ENCODE measurements at regions not wholly inside any gene's neighbourhood (a gene's known extent, or its start where the extent isn't known, plus 50 kb on each side); places are given as distances from the start of the nearest gene placed in this dataset.

GRCh38 chr2:144217853-144218633 lies 301.9 kb downstream of the ZEB2 start:
- ATAC-seq (ENCODE audit: insufficient number of reproducible peaks, low FRiP score, low read depth) (no peak), DNase-seq (ENCODE audit: low spot score) (no peak)
- TF ChIP-seq, protein P1, sequence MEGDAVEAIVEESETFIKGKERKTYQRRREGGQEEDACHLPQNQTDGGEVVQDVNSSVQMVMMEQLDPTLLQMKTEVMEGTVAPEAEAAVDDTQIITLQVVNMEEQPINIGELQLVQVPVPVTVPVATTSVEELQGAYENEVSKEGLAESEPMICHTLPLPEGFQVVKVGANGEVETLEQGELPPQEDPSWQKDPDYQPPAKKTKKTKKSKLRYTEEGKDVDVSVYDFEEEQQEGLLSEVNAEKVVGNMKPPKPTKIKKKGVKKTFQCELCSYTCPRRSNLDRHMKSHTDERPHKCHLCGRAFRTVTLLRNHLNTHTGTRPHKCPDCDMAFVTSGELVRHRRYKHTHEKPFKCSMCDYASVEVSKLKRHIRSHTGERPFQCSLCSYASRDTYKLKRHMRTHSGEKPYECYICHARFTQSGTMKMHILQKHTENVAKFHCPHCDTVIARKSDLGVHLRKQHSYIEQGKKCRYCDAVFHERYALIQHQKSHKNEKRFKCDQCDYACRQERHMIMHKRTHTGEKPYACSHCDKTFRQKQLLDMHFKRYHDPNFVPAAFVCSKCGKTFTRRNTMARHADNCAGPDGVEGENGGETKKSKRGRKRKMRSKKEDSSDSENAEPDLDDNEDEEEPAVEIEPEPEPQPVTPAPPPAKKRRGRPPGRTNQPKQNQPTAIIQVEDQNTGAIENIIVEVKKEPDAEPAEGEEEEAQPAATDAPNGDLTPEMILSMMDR (IDR thresholded peaks at IDR 0.05): no peak
- no peaks in the 10 kb centered on the region for H3K27me3 ChIP-seq (replicated peaks; ENCODE audit: insufficient read depth)
- H3K4me1 ChIP-seq (ENCODE audit: control insufficient read depth in 1 of 2, low read depth in 2 of 2): peaks cover 18% of the 10 kb centered on the region in 2 donors
- no peaks in the 10 kb centered on the region for H3K36me3 ChIP-seq
- H3K9me3 ChIP-seq: no peaks in the 10 kb centered on the region
- no peak overlapping the region for H3K4me3 ChIP-seq
- no peak overlapping the region for H3K27ac ChIP-seq

DNA sequence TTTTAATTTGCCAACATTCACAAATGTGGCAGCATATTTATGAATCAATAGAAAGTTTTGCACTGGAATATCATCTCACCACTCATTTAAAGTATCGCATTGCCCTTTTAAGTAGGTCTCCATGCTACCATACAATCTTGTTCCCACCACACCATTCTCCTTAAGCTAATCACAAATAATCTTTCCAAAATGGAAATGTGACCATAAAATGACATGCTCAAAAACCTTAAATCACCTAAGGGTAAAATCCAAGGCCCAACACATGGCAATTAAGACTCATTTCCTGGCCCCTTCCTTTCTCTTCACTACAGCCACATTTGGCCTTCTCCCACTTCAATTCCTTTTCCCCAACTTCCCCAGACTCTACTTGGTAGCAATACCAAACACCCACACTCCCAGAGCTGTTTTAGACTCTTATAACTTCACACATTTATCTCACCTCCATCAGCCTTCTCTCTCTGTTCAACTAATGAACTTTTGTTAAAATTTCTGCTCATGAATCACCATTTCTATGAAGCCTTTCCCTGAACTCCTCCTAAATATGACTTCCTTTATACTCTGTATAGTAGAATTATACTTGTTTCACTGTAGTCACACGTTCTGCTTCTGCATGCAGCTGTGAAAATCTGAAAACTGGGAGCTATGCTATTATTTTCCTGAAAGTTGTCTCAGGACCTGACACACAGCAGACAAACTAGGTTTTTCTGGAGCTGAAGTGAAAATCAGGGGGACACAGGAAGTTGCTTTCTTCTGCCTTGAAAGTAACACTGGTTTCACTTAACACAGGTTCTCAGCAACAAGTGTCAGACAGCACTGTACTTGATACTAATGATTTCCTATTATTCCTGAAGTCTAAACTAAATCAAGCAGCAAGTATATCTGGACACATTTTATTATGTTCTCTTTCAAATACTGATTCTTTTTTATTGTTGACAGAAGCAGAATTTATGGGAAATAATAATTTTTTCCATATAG lies 303.9 kb downstream of the ZEB2 start:
- H3K4me3 ChIP-seq: no peak overlapping the region
- TF ChIP-seq, protein P1 (IDR thresholded peaks at IDR 0.05): no peak
- DNase-seq (ENCODE audit: low spot score): no peak
- no peaks in the 10 kb centered on the region for H3K27me3 ChIP-seq (replicated peaks; ENCODE audit: insufficient read depth)
- peaks cover 15 to 18% of the 10 kb centered on the region in 2 donors for H3K4me1 ChIP-seq (ENCODE audit: control insufficient read depth in 1 of 2, low read depth in 2 of 2)
- H3K27ac ChIP-seq: no peak overlapping the region
- H3K9me3 ChIP-seq: no peaks in the 10 kb centered on the region
- ATAC-seq (ENCODE audit: insufficient number of reproducible peaks, low FRiP score, low read depth): no peak
- H3K36me3 ChIP-seq: no peaks in the 10 kb centered on the region

- Histone ChIP-seq H3K27ac (no peak overlapping the region), H3K4me3 (no peak overlapping the region), H3K36me3 (no peaks in the 10 kb centered on the region), H3K9me3 (no peaks in the 10 kb centered on the region), H3K27me3 (replicated peaks; ENCODE audit: insufficient read depth) (no peaks in the 10 kb centered on the region), H3K4me1 (ENCODE audit: control insufficient read depth in 1 of 2, low read depth in 2 of 2) (peaks cover 15 to 18% of the 10 kb centered on the region in 2 donors)
- TF ChIP-seq, protein P1 (IDR thresholded peaks at IDR 0.05): no peak
- no peak for ATAC-seq (ENCODE audit: insufficient number of reproducible peaks, low FRiP score, low read depth)
- DNase-seq (ENCODE audit: low spot score): no peak
Observed at GRCh38 chr2:144215207-144215606, 304.7 kb downstream of the ZEB2 start.

DNA sequence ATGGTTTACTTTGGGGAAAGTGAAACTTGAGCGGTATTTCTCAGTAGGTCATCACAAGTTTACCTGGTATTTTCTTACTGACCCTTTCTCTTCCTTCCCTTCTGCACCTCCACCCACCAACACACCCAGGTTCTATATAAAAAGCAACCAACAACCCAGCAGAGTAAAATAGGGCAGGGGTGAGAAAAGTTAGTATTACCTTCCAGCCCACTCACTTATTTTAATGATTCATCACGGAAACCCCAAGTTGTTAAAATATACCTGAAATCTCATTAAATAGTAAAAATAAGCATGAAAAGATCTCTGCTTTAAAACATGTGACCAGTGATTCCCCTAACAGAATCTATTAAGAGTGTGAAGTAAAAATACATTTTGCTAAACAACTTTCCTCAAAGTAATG lies 306.1 kb downstream of the ZEB2 start:
- Histone ChIP-seq H3K9me3 (no peaks in the 10 kb centered on the region), H3K27me3 (replicated peaks; ENCODE audit: insufficient read depth) (no peaks in the 10 kb centered on the region), H3K4me3 (no peak overlapping the region), H3K4me1 (ENCODE audit: control insufficient read depth in 1 of 2, low read depth in 2 of 2) (peaks cover 13 to 18% of the 10 kb centered on the region in 2 donors), H3K36me3 (no peaks in the 10 kb centered on the region), H3K27ac (no peak overlapping the region)
- ATAC-seq (ENCODE audit: insufficient number of reproducible peaks, low FRiP score, low read depth) (no peak), DNase-seq (ENCODE audit: low spot score) (no peak)
- TF ChIP-seq, protein P1 (IDR thresholded peaks at IDR 0.05): no peak

GRCh38 chr2:144211826-144212225 lies 308.1 kb downstream of the ZEB2 start:
- Histone ChIP-seq H3K27ac (no peak overlapping the region), H3K9me3 (no peaks in the 10 kb centered on the region), H3K4me3 (no peak overlapping the region), H3K27me3 (replicated peaks; ENCODE audit: insufficient read depth) (no peaks in the 10 kb centered on the region), H3K36me3 (peaks cover 5% of the 10 kb centered on the region), H3K4me1 (ENCODE audit: control insufficient read depth in 1 of 2, low read depth in 2 of 2) (peaks cover 10 to 12% of the 10 kb centered on the region in 2 donors)
- DNase-seq (ENCODE audit: low spot score): no peak
- ATAC-seq (ENCODE audit: insufficient number of reproducible peaks, low FRiP score, low read depth): no peak
- TF ChIP-seq, protein P1 (IDR thresholded peaks at IDR 0.05): no peak

Measured in thoracic aorta (tissue), 2 donors.